H1 (cell line): ENCODE measurements at regions not wholly inside any gene's neighbourhood (a gene's known extent, or its start where the extent isn't known, plus 50 kb on each side); places are given as distances from the start of the nearest gene placed in this dataset.

ENCODE experiments used
- HDAC2 ChIP-seq, 2 experiments: fragments of 300-600 bp in 1 of 2; sonication (generic) in 1 of 2; IDR thresholded peaks; 2 replicates each; pipeline ENCODE4 v1.6.1; 2011 to 2012; ENCODE audit warnings: low read depth in 2 of 2, low read length in 2 of 2, mild to moderate bottlenecking in 2 of 2, moderate library complexity in 2 of 2, borderline replicate concordance in 1 of 2, inconsistent platforms in 1 of 2
- NANOG ChIP-seq: IDR thresholded peaks from 2 replicates; pipeline ENCODE4 v1.6.1; 2011; ENCODE audit warnings: low read length, low read depth, mild to moderate bottlenecking, inconsistent platforms; ENCODE audit not compliant: insufficient read depth, poor library complexity, severe bottlenecking
- RNF2 ChIP-seq: fragments of 200-900, 300-1000 bp; sonication (generic); IDR thresholded peaks from 2 replicates; pipeline ENCODE4 v1.7.1; 2016; ENCODE audit warnings: borderline replicate concordance, low read depth, mild to moderate bottlenecking, antibody characterized with exemption, low read length; ENCODE audit not compliant: poor library complexity, severe bottlenecking; ENCODE audit errors: missing control alignments
- SAP30 ChIP-seq: fragments of 300-600 bp; sonication (generic); IDR thresholded peaks from 2 replicates; pipeline ENCODE4 v1.7.1; 2012; ENCODE audit warnings: low read length, moderate library complexity, mild to moderate bottlenecking, inconsistent platforms; ENCODE audit not compliant: insufficient read depth, insufficient replicate concordance
- SP4 ChIP-seq: IDR thresholded peaks from 2 replicates; pipeline ENCODE4 v1.6.1; 2012; ENCODE audit warnings: low read length, inconsistent platforms
- YY1 ChIP-seq: IDR thresholded peaks from 2 replicates; pipeline ENCODE4 v1.6.1; 2011; ENCODE audit warnings: low read depth, mild to moderate bottlenecking, low read length
- TF ChIP-seq, protein P1 (sequence below): fragments of 300-600 bp; sonication (generic); IDR thresholded peaks from 2 replicates; pipeline ENCODE4 v1.7.1; 2012; ENCODE audit warnings: low read length, moderate library complexity, mild to moderate bottlenecking, inconsistent platforms; ENCODE audit not compliant: insufficient replicate concordance

DNA sequence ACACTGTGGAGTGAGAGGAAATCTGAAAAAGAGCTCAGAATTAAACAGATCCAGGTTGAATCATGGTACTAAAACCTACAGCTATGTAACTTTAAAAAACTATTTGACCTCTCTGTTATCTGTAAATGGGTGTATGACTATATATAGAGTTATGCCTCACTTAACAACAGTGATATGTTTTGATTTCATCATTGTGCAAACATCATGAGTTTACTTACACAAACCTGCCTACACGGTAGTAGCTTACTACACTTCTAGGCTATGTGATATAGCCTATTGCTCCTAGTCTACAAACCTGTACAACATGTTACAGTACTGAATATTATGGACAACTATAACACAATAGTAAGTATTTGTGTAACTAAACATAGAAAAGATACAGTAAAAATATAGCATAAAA, 191.6 kb upstream of the MEIS2 start (continued):
- TF ChIP-seq, protein P1, sequence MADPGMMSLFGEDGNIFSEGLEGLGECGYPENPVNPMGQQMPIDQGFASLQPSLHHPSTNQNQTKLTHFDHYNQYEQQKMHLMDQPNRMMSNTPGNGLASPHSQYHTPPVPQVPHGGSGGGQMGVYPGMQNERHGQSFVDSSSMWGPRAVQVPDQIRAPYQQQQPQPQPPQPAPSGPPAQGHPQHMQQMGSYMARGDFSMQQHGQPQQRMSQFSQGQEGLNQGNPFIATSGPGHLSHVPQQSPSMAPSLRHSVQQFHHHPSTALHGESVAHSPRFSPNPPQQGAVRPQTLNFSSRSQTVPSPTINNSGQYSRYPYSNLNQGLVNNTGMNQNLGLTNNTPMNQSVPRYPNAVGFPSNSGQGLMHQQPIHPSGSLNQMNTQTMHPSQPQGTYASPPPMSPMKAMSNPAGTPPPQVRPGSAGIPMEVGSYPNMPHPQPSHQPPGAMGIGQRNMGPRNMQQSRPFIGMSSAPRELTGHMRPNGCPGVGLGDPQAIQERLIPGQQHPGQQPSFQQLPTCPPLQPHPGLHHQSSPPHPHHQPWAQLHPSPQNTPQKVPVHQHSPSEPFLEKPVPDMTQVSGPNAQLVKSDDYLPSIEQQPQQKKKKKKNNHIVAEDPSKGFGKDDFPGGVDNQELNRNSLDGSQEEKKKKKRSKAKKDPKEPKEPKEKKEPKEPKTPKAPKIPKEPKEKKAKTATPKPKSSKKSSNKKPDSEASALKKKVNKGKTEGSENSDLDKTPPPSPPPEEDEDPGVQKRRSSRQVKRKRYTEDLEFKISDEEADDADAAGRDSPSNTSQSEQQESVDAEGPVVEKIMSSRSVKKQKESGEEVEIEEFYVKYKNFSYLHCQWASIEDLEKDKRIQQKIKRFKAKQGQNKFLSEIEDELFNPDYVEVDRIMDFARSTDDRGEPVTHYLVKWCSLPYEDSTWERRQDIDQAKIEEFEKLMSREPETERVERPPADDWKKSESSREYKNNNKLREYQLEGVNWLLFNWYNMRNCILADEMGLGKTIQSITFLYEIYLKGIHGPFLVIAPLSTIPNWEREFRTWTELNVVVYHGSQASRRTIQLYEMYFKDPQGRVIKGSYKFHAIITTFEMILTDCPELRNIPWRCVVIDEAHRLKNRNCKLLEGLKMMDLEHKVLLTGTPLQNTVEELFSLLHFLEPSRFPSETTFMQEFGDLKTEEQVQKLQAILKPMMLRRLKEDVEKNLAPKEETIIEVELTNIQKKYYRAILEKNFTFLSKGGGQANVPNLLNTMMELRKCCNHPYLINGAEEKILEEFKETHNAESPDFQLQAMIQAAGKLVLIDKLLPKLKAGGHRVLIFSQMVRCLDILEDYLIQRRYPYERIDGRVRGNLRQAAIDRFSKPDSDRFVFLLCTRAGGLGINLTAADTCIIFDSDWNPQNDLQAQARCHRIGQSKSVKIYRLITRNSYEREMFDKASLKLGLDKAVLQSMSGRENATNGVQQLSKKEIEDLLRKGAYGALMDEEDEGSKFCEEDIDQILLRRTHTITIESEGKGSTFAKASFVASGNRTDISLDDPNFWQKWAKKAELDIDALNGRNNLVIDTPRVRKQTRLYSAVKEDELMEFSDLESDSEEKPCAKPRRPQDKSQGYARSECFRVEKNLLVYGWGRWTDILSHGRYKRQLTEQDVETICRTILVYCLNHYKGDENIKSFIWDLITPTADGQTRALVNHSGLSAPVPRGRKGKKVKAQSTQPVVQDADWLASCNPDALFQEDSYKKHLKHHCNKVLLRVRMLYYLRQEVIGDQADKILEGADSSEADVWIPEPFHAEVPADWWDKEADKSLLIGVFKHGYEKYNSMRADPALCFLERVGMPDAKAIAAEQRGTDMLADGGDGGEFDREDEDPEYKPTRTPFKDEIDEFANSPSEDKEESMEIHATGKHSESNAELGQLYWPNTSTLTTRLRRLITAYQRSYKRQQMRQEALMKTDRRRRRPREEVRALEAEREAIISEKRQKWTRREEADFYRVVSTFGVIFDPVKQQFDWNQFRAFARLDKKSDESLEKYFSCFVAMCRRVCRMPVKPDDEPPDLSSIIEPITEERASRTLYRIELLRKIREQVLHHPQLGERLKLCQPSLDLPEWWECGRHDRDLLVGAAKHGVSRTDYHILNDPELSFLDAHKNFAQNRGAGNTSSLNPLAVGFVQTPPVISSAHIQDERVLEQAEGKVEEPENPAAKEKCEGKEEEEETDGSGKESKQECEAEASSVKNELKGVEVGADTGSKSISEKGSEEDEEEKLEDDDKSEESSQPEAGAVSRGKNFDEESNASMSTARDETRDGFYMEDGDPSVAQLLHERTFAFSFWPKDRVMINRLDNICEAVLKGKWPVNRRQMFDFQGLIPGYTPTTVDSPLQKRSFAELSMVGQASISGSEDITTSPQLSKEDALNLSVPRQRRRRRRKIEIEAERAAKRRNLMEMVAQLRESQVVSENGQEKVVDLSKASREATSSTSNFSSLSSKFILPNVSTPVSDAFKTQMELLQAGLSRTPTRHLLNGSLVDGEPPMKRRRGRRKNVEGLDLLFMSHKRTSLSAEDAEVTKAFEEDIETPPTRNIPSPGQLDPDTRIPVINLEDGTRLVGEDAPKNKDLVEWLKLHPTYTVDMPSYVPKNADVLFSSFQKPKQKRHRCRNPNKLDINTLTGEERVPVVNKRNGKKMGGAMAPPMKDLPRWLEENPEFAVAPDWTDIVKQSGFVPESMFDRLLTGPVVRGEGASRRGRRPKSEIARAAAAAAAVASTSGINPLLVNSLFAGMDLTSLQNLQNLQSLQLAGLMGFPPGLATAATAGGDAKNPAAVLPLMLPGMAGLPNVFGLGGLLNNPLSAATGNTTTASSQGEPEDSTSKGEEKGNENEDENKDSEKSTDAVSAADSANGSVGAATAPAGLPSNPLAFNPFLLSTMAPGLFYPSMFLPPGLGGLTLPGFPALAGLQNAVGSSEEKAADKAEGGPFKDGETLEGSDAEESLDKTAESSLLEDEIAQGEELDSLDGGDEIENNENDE: no peak
- no peak for TF ChIP-seq SAP30
- no peak for TF ChIP-seq RNF2
- TF ChIP-seq SP4: no peak
- TF ChIP-seq NANOG: no peak
- no peak for TF ChIP-seq HDAC2 (IDR thresholded peaks at IDR 0.05; ENCODE audit: borderline replicate concordance in 1 of 2, low read depth in 2 of 2, low read length in 2 of 2)
- no peak for TF ChIP-seq YY1
- TF ChIP-seq, all 59 proteins: peak for 0
